Prostate gland (tissue), 2 donors: ENCODE measurements at regions not wholly inside any gene's neighbourhood (a gene's known extent, or its start where the extent isn't known, plus 50 kb on each side); places are given as distances from the start of the nearest gene placed in this dataset.

Source experiments
- DNase-seq: peaks from one replicate; pipeline ENCODE4 v3.0.0-alpha.2; 2019; ENCODE audit warnings: low spot score
- H3K27ac ChIP-seq, 2 donors: fragments of 200-600 bp; sonication (generic); 2 replicates each; pipeline ENCODE4 v1.5.1; 2017 to 2019
- H3K27me3 ChIP-seq: fragments of 200-600 bp; sonication (generic); replicated peaks from 2 replicates; pipeline ENCODE4 v1.5.1; 2019; ENCODE audit not compliant: insufficient read depth
- H3K36me3 ChIP-seq, 2 donors: fragments of 200-600 bp; sonication (generic); 1 replicate in 1 of 2; 2 replicates in 1 of 2; pipeline versions ENCODE4 v1.5.1 to v1.8.1; 2017 to 2019
- H3K4me1 ChIP-seq: fragments of 200-600 bp; sonication (generic); replicated peaks from 2 replicates; pipeline ENCODE4 v1.5.1; 2019
- H3K4me3 ChIP-seq, 2 donors: fragments of 200-600 bp; sonication (generic); 2 replicates each; pipeline ENCODE4 v1.5.1; 2017 to 2019
- H3K9me3 ChIP-seq: fragments of 200-600 bp; sonication (generic); 2 replicates; pipeline ENCODE4 v1.5.1; 2017
- POLR2A ChIP-seq: fragments of 450-650 bp; IDR thresholded peaks from one replicate; pipeline ENCODE4 v1.6.1; 2016; ENCODE audit warnings: antibody characterized with exemption, mild to moderate bottlenecking
- POLR2AphosphoS5 ChIP-seq: sonication (generic); formaldehyde crosslinking; IDR thresholded peaks from one replicate; pipeline ENCODE4 v1.6.1; 2017; ENCODE audit warnings: antibody characterized with exemption
- WGBS: methylation state at CpG from one replicate; pipeline ENCODE4 v1.1.5; 2018; 5-methylcytosine and 5-hydroxymethylcytosine counted together
- intact Hi-C: fragments of 100-400 bp; cut with DNase I; formaldehyde crosslinking; loops from one replicate; pipeline ENCODE4 v1.14.2; 2022
- TF ChIP-seq, protein P1 (sequence below), 4 experiments: fragments of 200-600 bp in 2 of 4; fragments of 450-650 bp in 2 of 4; sonication (generic) in 2 of 4; IDR thresholded peaks; 1 replicate in 3 of 4; 2 replicates in 1 of 4; pipeline ENCODE4 v1.5.1; 2016 to 2019; ENCODE audit warnings: antibody characterized with exemption in 4 of 4, mild to moderate bottlenecking in 2 of 4, moderate library complexity in 2 of 4

DNA sequence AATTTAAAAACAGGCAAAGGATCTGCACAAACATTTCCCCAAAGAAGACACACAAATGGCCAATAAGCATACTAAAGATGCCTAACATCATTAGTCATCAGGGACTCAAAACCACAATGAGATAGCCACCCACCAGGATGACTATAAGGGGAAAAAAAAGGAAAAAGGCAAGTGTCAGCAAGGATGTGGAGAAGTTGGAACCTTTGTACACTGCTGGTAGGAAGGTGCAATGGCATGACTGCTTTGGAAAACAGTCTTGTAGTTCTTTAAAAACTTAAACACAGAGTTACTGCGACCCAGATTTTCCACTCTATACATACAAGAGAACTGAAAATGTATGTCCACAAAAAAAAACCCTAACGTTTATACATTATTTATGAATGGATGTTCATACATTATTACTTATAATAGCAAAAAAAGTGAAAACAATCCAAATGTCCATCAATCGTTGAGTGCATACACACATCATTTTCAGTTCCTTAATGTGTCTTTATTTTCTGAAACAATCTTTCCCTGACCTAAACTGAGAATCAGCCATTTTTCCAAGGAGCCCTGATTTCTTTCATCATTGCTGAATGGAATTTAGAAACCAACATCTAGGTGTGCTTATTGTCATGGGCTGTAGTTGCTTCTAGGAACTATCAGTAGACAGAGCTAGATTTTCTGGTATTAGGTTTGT, 64.7 kb upstream of the TLK1 start:
- Histone ChIP-seq H3K36me3 (no peaks in the 10 kb centered on the region), H3K9me3 (no peaks in the 10 kb centered on the region), H3K27ac (no peak overlapping the region), H3K4me3 (no peak overlapping the region), H3K27me3 (no peaks in the 10 kb centered on the region), H3K4me1 (no peaks in the 10 kb centered on the region)
- WGBS, result 86% methylated on average over 3 of the region's 3 CpGs
- intact Hi-C loops, result no loop called here
- TF ChIP-seq POLR2AphosphoS5 (no peak), POLR2A (no peak)
- TF ChIP-seq, protein P1, sequence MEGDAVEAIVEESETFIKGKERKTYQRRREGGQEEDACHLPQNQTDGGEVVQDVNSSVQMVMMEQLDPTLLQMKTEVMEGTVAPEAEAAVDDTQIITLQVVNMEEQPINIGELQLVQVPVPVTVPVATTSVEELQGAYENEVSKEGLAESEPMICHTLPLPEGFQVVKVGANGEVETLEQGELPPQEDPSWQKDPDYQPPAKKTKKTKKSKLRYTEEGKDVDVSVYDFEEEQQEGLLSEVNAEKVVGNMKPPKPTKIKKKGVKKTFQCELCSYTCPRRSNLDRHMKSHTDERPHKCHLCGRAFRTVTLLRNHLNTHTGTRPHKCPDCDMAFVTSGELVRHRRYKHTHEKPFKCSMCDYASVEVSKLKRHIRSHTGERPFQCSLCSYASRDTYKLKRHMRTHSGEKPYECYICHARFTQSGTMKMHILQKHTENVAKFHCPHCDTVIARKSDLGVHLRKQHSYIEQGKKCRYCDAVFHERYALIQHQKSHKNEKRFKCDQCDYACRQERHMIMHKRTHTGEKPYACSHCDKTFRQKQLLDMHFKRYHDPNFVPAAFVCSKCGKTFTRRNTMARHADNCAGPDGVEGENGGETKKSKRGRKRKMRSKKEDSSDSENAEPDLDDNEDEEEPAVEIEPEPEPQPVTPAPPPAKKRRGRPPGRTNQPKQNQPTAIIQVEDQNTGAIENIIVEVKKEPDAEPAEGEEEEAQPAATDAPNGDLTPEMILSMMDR (IDR thresholded peaks at IDR 0.05), result no peak
- DNase-seq, result no peak

DNA sequence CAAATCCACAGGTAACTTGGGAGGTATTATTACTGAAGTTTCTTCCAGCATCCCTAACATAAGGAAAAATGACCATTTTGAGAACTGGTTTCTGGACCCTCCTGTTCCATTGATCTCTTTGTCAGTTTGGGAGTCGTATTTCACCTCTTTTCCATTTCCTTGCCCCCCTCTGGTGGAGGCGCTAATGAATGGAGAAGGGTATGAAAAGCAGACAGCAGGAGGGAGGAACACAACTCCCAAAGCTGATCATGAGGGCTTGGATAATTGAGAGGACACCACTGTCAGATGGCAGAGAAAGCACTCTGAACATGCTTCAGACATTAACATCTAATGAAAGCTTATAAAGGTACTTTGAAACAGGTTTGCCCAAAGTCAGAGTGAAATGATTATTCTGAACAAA, 56.6 kb upstream of the TLK1 start:
- no peak overlapping the region for H3K27ac ChIP-seq
- no peak for DNase-seq
- no peaks in the 10 kb centered on the region for H3K9me3 ChIP-seq
- TF ChIP-seq POLR2A (no peak), POLR2AphosphoS5 (no peak)
- TF ChIP-seq, protein P1 (IDR thresholded peaks at IDR 0.05), result no peak
- WGBS, result 61% methylated on average over 2 of the region's 2 CpGs
- H3K27me3 ChIP-seq, result no peaks in the 10 kb centered on the region
- no peaks in the 10 kb centered on the region for H3K36me3 ChIP-seq
- H3K4me3 ChIP-seq, result no peak overlapping the region
- intact Hi-C loops, result no loop called here
- no peaks in the 10 kb centered on the region for H3K4me1 ChIP-seq

DNA sequence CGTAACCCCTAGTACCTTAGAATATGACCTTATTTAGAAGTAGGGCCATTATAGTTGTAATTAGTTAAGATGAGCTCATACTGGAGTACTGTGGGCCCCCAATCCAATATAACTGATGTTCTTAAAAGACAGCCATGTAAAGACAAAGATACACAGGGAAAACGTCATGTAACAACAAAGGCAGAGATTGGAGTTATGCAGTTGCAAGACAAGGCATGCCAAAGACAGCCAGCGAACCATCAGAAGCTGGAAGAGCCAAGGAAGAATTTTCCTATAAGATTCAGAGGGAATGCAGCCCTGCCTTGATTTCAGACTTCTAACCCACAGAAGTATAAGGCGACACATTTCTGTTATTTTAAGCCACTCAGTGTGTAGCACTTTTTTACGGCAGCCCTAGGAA, 55.9 kb upstream of the TLK1 start:
- Histone ChIP-seq H3K36me3 (no peaks in the 10 kb centered on the region), H3K27me3 (no peaks in the 10 kb centered on the region), H3K4me3 (no peak overlapping the region), H3K27ac (no peak overlapping the region), H3K4me1 (no peaks in the 10 kb centered on the region), H3K9me3 (no peaks in the 10 kb centered on the region)
- DNase-seq, result no peak
- intact Hi-C loops, result no loop called here
- TF ChIP-seq POLR2A (no peak), POLR2AphosphoS5 (no peak)
- TF ChIP-seq, protein P1 (IDR thresholded peaks at IDR 0.05), result no peak
- WGBS, result 55% methylated on average over 5 of the region's 5 CpGs

DNA sequence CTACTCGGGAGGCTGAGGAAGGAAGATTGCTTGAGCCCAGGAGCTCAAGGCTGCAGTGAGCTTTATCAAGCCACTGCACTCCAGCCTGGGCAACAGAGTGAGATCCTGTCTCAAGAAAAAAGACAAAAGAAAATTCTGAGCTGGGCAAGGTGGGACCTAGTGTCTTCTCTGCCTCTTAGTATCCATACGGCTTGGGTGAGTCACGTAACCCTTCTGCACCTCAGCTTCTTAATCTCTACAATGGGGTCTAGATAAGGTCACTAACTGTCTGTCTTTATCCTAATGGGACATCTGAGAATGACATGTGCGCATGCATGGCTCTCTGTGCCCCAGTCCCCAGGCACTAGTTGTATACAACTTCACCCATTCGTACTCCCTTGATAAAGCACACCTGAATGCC, 53.4 kb upstream of the TLK1 start:
- intact Hi-C loops, result no loop called here
- Histone ChIP-seq H3K4me3 (no peak overlapping the region), H3K9me3 (no peaks in the 10 kb centered on the region), H3K27me3 (no peaks in the 10 kb centered on the region), H3K4me1 (no peaks in the 10 kb centered on the region), H3K27ac (no peak overlapping the region), H3K36me3 (no peaks in the 10 kb centered on the region)
- DNase-seq, result no peak
- TF ChIP-seq, protein P1 (IDR thresholded peaks at IDR 0.05), result no peak
- TF ChIP-seq POLR2A (no peak), POLR2AphosphoS5 (no peak)
- WGBS, result 89% methylated on average over 5 of the region's 5 CpGs

DNA sequence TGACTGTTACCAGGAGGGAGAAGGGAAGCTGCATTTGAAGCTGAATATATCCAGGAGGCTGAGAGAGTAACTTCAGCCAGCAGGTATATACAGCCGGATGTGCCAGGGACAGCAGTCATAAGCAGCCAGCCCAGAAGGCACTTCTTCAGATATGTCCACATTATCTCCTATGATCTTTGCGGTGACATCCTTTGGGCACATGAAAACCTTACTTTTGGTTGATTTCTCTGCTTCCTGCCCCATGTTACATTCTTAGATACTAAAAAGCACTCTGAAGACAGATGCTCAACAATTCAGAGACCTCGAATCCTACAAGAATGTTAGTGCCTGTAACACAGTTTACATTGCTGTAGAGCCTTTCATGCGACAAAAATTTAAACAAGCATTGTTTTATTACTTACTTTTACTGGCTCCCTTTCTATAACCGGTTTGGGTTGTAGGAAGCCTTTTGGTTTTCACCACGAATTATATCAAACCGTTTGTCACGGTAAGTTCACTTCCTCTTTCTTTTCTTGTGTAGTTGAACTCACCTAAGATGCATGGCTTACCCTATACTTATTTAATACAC, 50.3 kb upstream of the TLK1 start:
- TF ChIP-seq, protein P1 (IDR thresholded peaks at IDR 0.05), result no peak
- TF ChIP-seq POLR2A, result no peak
- no peak for TF ChIP-seq POLR2AphosphoS5
- Histone ChIP-seq H3K36me3 (no peaks in the 10 kb centered on the region), H3K4me1 (no peaks in the 10 kb centered on the region), H3K27me3 (no peaks in the 10 kb centered on the region), H3K4me3 (no peak overlapping the region), H3K27ac (no peak overlapping the region), H3K9me3 (no peaks in the 10 kb centered on the region)
- WGBS, result 32% methylated on average over 8 of the region's 8 CpGs
- intact Hi-C loops, result no loop called here
- DNase-seq, result peak; percentile 19
